Fibroblast of skin of scalp (primary cell): ENCODE measurements at regions not wholly inside any gene's neighbourhood (a gene's known extent, or its start where the extent isn't known, plus 50 kb on each side); places are given as distances from the start of the nearest gene placed in this dataset.

ENCODE experiments used
- DNase-seq: peaks from one replicate; pipeline ENCODE4 v3.0.0-alpha.2; 2013

GRCh38 chr13:53703371-53704080 lies 674.9 kb downstream of the OLFM4 start:
- no peak for DNase-seq

- DNase-seq, result no peak
Observed at GRCh38 chr13:53719281-53719680, 690.7 kb downstream of the OLFM4 start.

- DNase-seq, result no peak
Observed at GRCh38 chr13:53732664-53733063, 704.1 kb downstream of the OLFM4 start.

GRCh38 chr13:53743906-53744305 lies 715.3 kb downstream of the OLFM4 start:
- DNase-seq, result no peak

GRCh38 chr13:53747825-53748224 lies 719.2 kb downstream of the OLFM4 start:
- DNase-seq, result no peak

GRCh38 chr13:53749306-53749705 lies 720.7 kb downstream of the OLFM4 start:
- no peak for DNase-seq

- no peak for DNase-seq
Observed at GRCh38 chr13:53759016-53759415, 730.4 kb downstream of the OLFM4 start.

GRCh38 chr13:53775807-53776206 lies 747.2 kb downstream of the OLFM4 start:
- no peak for DNase-seq

- DNase-seq, result no peak
Observed at GRCh38 chr13:53778937-53779336, 750.3 kb downstream of the OLFM4 start.

- DNase-seq, result no peak
Observed at GRCh38 chr13:53781941-53782340, 753.3 kb downstream of the OLFM4 start.

GRCh38 chr13:53782488-53782961 lies 753.9 kb downstream of the OLFM4 start:
- DNase-seq, result peak; percentile 51

GRCh38 chr13:53783471-53783870 lies 754.9 kb downstream of the OLFM4 start:
- DNase-seq, result no peak

- no peak for DNase-seq
Observed at GRCh38 chr13:53788286-53788685, 759.7 kb downstream of the OLFM4 start.

- DNase-seq, result no peak
Observed at GRCh38 chr13:53800011-53800410, 771.4 kb downstream of the OLFM4 start.

- DNase-seq, result no peak
Observed at GRCh38 chr13:53807251-53807834, 778.7 kb downstream of the OLFM4 start.

GRCh38 chr13:53821632-53822031 lies 793.0 kb downstream of the OLFM4 start:
- DNase-seq, result no peak

GRCh38 chr13:53822136-53822535 lies 793.5 kb downstream of the OLFM4 start:
- no peak for DNase-seq

GRCh38 chr13:53839461-53839860 lies 810.8 kb downstream of the OLFM4 start:
- DNase-seq, result no peak

GRCh38 chr13:53844473-53845146 lies 816.0 kb downstream of the OLFM4 start:
- no peak for DNase-seq

- no peak for DNase-seq
Observed at GRCh38 chr13:53847502-53847901, 818.9 kb downstream of the OLFM4 start.

- DNase-seq, result peak; percentile 0
Observed at GRCh38 chr13:53848366-53848961, 819.9 kb downstream of the OLFM4 start.

GRCh38 chr13:53854321-53854720 lies 825.7 kb downstream of the OLFM4 start:
- no peak for DNase-seq

GRCh38 chr13:53856573-53857195 lies 828.1 kb downstream of the OLFM4 start:
- DNase-seq, result no peak
